WTC11 (cell line): ENCODE measurements at regions not wholly inside any gene's neighbourhood (a gene's known extent, or its start where the extent isn't known, plus 50 kb on each side); places are given as distances from the start of the nearest gene placed in this dataset.

ENCODE experiments used
- ATAC-seq: fragments of 200-7000 bp; cut with Tn5 transposase; 2 replicates; pipeline ENCODE4 v1.10.0; 2021; ENCODE audit warnings: mild to moderate bottlenecking, moderate library complexity
- CTCF ChIA-PET: fragments of 300-600 bp; sonication (Branson Sonifier 250); formaldehyde crosslinking; loops from one replicate; lab custom pipeline; 2021; ENCODE audit warnings: antibody characterized with exemption; lab: Charles Lee
- POLR2A ChIA-PET: fragments of 350-600 bp; sonication (Branson Sonifier 250); formaldehyde crosslinking; loops from one replicate; lab custom pipeline; 2021; ENCODE audit warnings: antibody characterized with exemption; lab: Charles Lee
- DNase-seq: peaks from one replicate; pipeline ENCODE4 v3.0.0; 2021; ENCODE audit warnings: low spot score
- H3K27ac Mint-ChIP-seq: 2 replicates; pipeline ENCODE4 v1.8.0; 2021; ENCODE audit warnings: mixed read lengths
- H3K27me3 Mint-ChIP-seq: 2 replicates; pipeline ENCODE4 v1.8.0; 2021; ENCODE audit warnings: low read depth, mild to moderate bottlenecking, moderate library complexity, mixed read lengths
- H3K36me3 Mint-ChIP-seq: 2 replicates; pipeline ENCODE4 v1.8.0; 2021; ENCODE audit warnings: mixed read lengths
- H3K4me1 Mint-ChIP-seq: 2 replicates; pipeline ENCODE4 v1.8.0; 2022; ENCODE audit warnings: mixed read lengths
- H3K4me3 Mint-ChIP-seq: 2 replicates; pipeline ENCODE4 v1.8.0; 2021; ENCODE audit warnings: mild to moderate bottlenecking, moderate library complexity, mixed read lengths
- H3K9me3 Mint-ChIP-seq: 2 replicates; pipeline ENCODE4 v1.8.0; 2021; ENCODE audit warnings: mixed read lengths
- ATF1 ChIP-seq: sonication (generic); formaldehyde crosslinking; IDR thresholded peaks from 2 replicates; pipeline ENCODE4 v1.8.1; 2023; ENCODE audit warnings: mild to moderate bottlenecking, moderate library complexity, missing genetic modification reagents
- CBFB ChIP-seq: sonication (generic); formaldehyde crosslinking; IDR thresholded peaks from 2 replicates; pipeline ENCODE4 v1.8.1; 2022; ENCODE audit warnings: mild to moderate bottlenecking, low read depth, missing genetic modification reagents
- CREM ChIP-seq: sonication (generic); formaldehyde crosslinking; IDR thresholded peaks from 2 replicates; pipeline ENCODE4 v1.8.1; 2022; ENCODE audit warnings: mild to moderate bottlenecking, missing genetic modification reagents, moderate library complexity
- GABPB1 ChIP-seq: sonication (generic); formaldehyde crosslinking; IDR thresholded peaks from 2 replicates; pipeline ENCODE4 v1.8.1; 2023; ENCODE audit warnings: mild to moderate bottlenecking, missing genetic modification reagents
- JAZF1 ChIP-seq: fragments of 250-450 bp; sonication (Bioruptor Pico); IDR thresholded peaks from 2 replicates; pipeline ENCODE4 v1.9.0; 2021; ENCODE audit warnings: moderate library complexity, mild to moderate bottlenecking, inconsistent platforms
- NFE2L1 ChIP-seq: sonication (generic); formaldehyde crosslinking; IDR thresholded peaks from 2 replicates; pipeline ENCODE4 v1.8.1; 2023; ENCODE audit warnings: missing genetic modification reagents
- NR1H2 ChIP-seq: sonication (generic); formaldehyde crosslinking; IDR thresholded peaks from 2 replicates; pipeline ENCODE4 v1.9.0; 2021; ENCODE audit warnings: mild to moderate bottlenecking, moderate library complexity, missing genetic modification reagents
- NR3C1 ChIP-seq: sonication (generic); formaldehyde crosslinking; conservative IDR thresholded peaks from 2 replicates; pipeline ENCODE4 v1.8.1; 2023; ENCODE audit warnings: low read depth, mild to moderate bottlenecking, missing genetic modification reagents
- SMAD4 ChIP-seq: sonication (generic); formaldehyde crosslinking; IDR thresholded peaks from 2 replicates; pipeline ENCODE4 v1.8.0; 2022; ENCODE audit warnings: mild to moderate bottlenecking, missing genetic modification reagents
- SOX15 ChIP-seq: fragments of 250-450 bp; sonication (Bioruptor Pico); IDR thresholded peaks from 2 replicates; pipeline ENCODE4 v1.9.0; 2021; ENCODE audit warnings: mild to moderate bottlenecking
- TEAD4 ChIP-seq: sonication (generic); formaldehyde crosslinking; IDR thresholded peaks from 2 replicates; pipeline ENCODE4 v1.8.0; 2022; ENCODE audit warnings: mild to moderate bottlenecking, missing genetic modification reagents
- ZBTB21 ChIP-seq: sonication (generic); formaldehyde crosslinking; IDR thresholded peaks from 2 replicates; pipeline ENCODE4 v1.8.1; 2023; ENCODE audit warnings: mild to moderate bottlenecking, missing genetic modification reagents, borderline replicate concordance
- ZNF416 ChIP-seq: fragments of 250-450 bp; sonication (Bioruptor Pico); IDR thresholded peaks from 2 replicates; pipeline ENCODE4 v1.9.0; 2021; ENCODE audit warnings: mild to moderate bottlenecking, inconsistent platforms
- TF ChIP-seq, protein P1 (sequence below): fragments of 250-450 bp; sonication (Bioruptor Pico); IDR thresholded peaks from 2 replicates; pipeline ENCODE4 v1.9.0; 2021; ENCODE audit warnings: mild to moderate bottlenecking, borderline replicate concordance
- TF ChIP-seq, protein P2 (sequence below): fragments of 250-450 bp; sonication (Bioruptor Pico); conservative IDR thresholded peaks from 2 replicates; pipeline ENCODE4 v1.9.0; 2021; ENCODE audit warnings: mild to moderate bottlenecking
- TF ChIP-seq, protein P3 (sequence below): fragments of 200-600 bp; IDR thresholded peaks from 2 replicates; pipeline ENCODE4 v1.8.0; 2022; ENCODE audit warnings: antibody characterized with exemption
- TF ChIP-seq, protein P4 (sequence below): fragments of 250-450 bp; sonication (Bioruptor Pico); IDR thresholded peaks from 2 replicates; pipeline ENCODE4 v1.8.0; 2021; ENCODE audit warnings: mild to moderate bottlenecking
- TF ChIP-seq, protein P5 (sequence below): sonication (generic); formaldehyde crosslinking; IDR thresholded peaks from 2 replicates; pipeline ENCODE4 v1.8.1; 2023; ENCODE audit warnings: mild to moderate bottlenecking, missing genetic modification reagents, moderate library complexity
- TF ChIP-seq, protein P6 (sequence below): sonication (generic); formaldehyde crosslinking; IDR thresholded peaks from 2 replicates; pipeline ENCODE4 v1.8.1; 2023; ENCODE audit warnings: mild to moderate bottlenecking, moderate library complexity, missing genetic modification reagents

DNA sequence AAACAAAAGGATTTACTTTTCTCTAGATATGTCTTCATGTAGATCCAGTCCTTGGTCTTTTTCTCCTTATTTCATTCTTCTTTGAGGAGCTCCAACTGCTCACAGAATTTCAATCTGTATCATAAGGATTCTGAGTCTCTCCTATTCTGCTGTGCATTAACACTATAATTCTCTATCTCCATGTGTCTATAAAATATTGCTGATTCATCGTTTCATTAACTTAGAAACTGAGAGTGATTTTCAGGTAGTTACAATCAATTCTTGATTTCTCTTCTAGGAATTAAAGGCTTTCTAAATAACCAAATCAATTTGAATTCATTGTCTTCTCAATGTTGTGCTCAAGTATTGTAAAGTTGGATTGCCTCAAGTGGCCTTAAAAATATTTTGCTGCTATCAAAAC lies 651.5 kb upstream of the CADM2 start (continued):
- TF ChIP-seq, protein P1, sequence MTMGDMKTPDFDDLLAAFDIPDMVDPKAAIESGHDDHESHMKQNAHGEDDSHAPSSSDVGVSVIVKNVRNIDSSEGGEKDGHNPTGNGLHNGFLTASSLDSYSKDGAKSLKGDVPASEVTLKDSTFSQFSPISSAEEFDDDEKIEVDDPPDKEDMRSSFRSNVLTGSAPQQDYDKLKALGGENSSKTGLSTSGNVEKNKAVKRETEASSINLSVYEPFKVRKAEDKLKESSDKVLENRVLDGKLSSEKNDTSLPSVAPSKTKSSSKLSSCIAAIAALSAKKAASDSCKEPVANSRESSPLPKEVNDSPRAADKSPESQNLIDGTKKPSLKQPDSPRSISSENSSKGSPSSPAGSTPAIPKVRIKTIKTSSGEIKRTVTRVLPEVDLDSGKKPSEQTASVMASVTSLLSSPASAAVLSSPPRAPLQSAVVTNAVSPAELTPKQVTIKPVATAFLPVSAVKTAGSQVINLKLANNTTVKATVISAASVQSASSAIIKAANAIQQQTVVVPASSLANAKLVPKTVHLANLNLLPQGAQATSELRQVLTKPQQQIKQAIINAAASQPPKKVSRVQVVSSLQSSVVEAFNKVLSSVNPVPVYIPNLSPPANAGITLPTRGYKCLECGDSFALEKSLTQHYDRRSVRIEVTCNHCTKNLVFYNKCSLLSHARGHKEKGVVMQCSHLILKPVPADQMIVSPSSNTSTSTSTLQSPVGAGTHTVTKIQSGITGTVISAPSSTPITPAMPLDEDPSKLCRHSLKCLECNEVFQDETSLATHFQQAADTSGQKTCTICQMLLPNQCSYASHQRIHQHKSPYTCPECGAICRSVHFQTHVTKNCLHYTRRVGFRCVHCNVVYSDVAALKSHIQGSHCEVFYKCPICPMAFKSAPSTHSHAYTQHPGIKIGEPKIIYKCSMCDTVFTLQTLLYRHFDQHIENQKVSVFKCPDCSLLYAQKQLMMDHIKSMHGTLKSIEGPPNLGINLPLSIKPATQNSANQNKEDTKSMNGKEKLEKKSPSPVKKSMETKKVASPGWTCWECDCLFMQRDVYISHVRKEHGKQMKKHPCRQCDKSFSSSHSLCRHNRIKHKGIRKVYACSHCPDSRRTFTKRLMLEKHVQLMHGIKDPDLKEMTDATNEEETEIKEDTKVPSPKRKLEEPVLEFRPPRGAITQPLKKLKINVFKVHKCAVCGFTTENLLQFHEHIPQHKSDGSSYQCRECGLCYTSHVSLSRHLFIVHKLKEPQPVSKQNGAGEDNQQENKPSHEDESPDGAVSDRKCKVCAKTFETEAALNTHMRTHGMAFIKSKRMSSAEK = no peak
- no peak for TF ChIP-seq CBFB (CRISPR knock-in tag)
- no peak for TF ChIP-seq NR1H2 (CRISPR knock-in tag)
- TF ChIP-seq SMAD4 (CRISPR knock-in tag) = no peak
- no peak for TF ChIP-seq NR3C1
- no peak for TF ChIP-seq ZBTB21 (CRISPR knock-in tag)
- no peak for TF ChIP-seq CREM (CRISPR knock-in tag)
- TF ChIP-seq SOX15 (CRISPR knock-in tag) = no peak
- TF ChIP-seq GABPB1 (CRISPR knock-in tag) = no peak
- TF ChIP-seq ATF1 = no peak
- TF ChIP-seq, protein P2, sequence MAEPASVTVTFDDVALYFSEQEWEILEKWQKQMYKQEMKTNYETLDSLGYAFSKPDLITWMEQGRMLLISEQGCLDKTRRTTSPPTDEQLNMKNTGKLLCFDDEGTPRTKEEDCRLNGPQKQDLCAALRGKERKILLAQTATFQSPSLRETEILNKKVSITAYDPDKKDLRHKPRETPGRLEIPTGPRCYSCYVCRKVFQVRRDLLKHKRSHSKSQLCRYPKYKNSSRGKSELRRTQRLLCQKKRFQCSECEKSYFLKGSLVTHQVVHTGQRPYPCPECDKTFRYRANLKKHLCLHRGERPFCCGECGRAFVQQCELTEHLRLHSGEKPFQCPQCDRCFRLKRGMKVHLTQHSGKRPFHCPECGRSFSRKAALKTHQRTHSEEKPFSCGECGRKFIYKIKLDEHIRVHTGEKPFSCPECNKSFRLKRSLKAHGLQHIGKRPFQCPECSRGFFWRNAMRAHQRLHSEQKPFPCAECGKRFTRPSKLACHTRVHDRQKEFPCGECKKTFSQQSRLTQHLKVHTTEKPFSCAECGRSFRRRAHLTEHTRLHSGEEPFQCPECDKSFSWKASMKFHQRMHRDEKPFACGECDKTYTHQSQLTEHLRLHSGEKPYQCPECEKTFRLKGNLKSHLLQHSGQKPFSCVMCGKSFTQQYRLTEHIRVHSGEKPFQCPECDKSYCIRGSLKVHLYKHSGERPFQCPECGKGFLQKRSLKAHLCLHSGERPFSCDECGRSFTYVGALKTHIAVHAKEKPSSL (CRISPR knock-in tag) = no peak

DNA sequence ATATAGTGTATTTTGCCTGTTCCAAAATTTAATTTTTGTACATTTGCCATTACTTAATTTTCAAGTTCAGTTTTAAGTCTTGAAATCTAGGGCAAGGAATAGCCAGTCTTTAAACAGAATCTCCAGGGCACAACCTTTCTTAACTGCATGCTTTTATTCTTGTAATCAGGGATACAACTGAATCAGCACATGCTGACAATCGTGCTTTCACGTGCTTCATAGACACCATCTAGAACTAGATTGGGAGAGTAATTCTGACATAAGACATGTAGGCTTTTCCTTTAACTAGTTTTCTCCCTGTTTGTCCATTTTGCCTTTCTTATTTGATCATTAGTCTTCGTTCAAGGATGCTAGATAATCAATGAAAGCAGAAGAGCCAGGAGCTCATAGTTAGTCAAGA lies 650.4 kb upstream of the CADM2 start:
- no peaks in the 10 kb centered on the region for H3K4me1 Mint-ChIP-seq
- no peak for ATAC-seq

More for the DNA sequence above, 650.4 kb upstream of the CADM2 start:
- no peak for DNase-seq
- TF ChIP-seq JAZF1 (CRISPR knock-in tag) (no peak), NFE2L1 (no peak), TEAD4 (CRISPR knock-in tag) (no peak), ZNF416 (CRISPR knock-in tag) (no peak)
- TF ChIP-seq, protein P3, sequence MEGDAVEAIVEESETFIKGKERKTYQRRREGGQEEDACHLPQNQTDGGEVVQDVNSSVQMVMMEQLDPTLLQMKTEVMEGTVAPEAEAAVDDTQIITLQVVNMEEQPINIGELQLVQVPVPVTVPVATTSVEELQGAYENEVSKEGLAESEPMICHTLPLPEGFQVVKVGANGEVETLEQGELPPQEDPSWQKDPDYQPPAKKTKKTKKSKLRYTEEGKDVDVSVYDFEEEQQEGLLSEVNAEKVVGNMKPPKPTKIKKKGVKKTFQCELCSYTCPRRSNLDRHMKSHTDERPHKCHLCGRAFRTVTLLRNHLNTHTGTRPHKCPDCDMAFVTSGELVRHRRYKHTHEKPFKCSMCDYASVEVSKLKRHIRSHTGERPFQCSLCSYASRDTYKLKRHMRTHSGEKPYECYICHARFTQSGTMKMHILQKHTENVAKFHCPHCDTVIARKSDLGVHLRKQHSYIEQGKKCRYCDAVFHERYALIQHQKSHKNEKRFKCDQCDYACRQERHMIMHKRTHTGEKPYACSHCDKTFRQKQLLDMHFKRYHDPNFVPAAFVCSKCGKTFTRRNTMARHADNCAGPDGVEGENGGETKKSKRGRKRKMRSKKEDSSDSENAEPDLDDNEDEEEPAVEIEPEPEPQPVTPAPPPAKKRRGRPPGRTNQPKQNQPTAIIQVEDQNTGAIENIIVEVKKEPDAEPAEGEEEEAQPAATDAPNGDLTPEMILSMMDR = no peak
- TF ChIP-seq, protein P4, sequence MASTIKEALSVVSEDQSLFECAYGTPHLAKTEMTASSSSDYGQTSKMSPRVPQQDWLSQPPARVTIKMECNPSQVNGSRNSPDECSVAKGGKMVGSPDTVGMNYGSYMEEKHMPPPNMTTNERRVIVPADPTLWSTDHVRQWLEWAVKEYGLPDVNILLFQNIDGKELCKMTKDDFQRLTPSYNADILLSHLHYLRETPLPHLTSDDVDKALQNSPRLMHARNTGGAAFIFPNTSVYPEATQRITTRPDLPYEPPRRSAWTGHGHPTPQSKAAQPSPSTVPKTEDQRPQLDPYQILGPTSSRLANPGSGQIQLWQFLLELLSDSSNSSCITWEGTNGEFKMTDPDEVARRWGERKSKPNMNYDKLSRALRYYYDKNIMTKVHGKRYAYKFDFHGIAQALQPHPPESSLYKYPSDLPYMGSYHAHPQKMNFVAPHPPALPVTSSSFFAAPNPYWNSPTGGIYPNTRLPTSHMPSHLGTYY (CRISPR knock-in tag) = no peak
- TF ChIP-seq, protein P5, sequence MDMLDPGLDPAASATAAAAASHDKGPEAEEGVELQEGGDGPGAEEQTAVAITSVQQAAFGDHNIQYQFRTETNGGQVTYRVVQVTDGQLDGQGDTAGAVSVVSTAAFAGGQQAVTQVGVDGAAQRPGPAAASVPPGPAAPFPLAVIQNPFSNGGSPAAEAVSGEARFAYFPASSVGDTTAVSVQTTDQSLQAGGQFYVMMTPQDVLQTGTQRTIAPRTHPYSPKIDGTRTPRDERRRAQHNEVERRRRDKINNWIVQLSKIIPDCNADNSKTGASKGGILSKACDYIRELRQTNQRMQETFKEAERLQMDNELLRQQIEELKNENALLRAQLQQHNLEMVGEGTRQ (CRISPR knock-in tag) = no peak
- TF ChIP-seq, protein P6, sequence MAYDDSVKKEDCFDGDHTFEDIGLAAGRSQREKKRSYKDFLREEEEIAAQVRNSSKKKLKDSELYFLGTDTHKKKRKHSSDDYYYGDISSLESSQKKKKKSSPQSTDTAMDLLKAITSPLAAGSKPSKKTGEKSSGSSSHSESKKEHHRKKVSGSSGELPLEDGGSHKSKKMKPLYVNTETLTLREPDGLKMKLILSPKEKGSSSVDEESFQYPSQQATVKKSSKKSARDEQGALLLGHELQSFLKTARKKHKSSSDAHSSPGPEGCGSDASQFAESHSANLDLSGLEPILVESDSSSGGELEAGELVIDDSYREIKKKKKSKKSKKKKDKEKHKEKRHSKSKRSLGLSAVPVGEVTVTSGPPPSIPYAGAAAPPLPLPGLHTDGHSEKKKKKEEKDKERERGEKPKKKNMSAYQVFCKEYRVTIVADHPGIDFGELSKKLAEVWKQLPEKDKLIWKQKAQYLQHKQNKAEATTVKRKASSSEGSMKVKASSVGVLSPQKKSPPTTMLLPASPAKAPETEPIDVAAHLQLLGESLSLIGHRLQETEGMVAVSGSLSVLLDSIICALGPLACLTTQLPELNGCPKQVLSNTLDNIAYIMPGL (CRISPR knock-in tag) = no peak
- no peak overlapping the region for H3K27ac Mint-ChIP-seq
- no peaks in the 10 kb centered on the region for H3K9me3 Mint-ChIP-seq
- CTCF ChIA-PET = no interaction called here
- POLR2A ChIA-PET = no interaction called here
- H3K27me3 Mint-ChIP-seq = no peaks in the 10 kb centered on the region
- H3K36me3 Mint-ChIP-seq = no peaks in the 10 kb centered on the region
- no peak overlapping the region for H3K4me3 Mint-ChIP-seq
